PC-9 (cell line): ENCODE measurements at regions not wholly inside any gene's neighbourhood (a gene's known extent, or its start where the extent isn't known, plus 50 kb on each side); places are given as distances from the start of the nearest gene placed in this dataset.

Experiments
- BruUV-seq: library from RNA; stranded (reverse); fragments of 400-500 nt; replicated peaks from 2 replicates; lab custom pipeline; 2021; lab: Mats Ljungman, UMichigan
- CTCF ChIA-PET: fragments of 300-600 bp; sonication (Branson Sonifier 250); formaldehyde crosslinking; loops from one replicate; lab custom pipeline; 2022; ENCODE audit warnings: antibody characterized with exemption; lab: Charles Lee
- POLR2A ChIA-PET: fragments of 300-600 bp; sonication (Branson Sonifier 250); formaldehyde crosslinking; loops from one replicate; lab custom pipeline; 2022; ENCODE audit warnings: antibody characterized with exemption; ENCODE audit not compliant: unreplicated experiment; lab: Charles Lee
- DNase-seq, 2 experiments: peaks; one replicate each; pipeline versions ENCODE4 v3.0.0 to v3.0.0-alpha.2; 2015 to 2022; ENCODE audit warnings: mixed read lengths in 1 of 2
- H2AFZ ChIP-seq: fragments of 200-600 bp; sonication (generic); 2 replicates; pipeline ENCODE4 v1.8.1; 2017; ENCODE audit warnings: antibody characterized with exemption
- H3F3A ChIP-seq: fragments of 200-600 bp; sonication (generic); 2 replicates; pipeline ENCODE4 v1.8.1; 2017; ENCODE audit warnings: antibody characterized with exemption, mild to moderate bottlenecking, low read depth; ENCODE audit not compliant: insufficient read depth
- H3K27ac ChIP-seq: fragments of 200-600 bp; sonication (generic); 2 replicates; pipeline ENCODE4 v1.6.1; 2016; ENCODE audit warnings: mixed run types
- H3K27me3 ChIP-seq: fragments of 200-600 bp; sonication (generic); 2 replicates; pipeline ENCODE4 v1.6.1; 2016; ENCODE audit warnings: low read depth, mixed run types; ENCODE audit not compliant: insufficient read depth
- H3K36me3 ChIP-seq: fragments of 200-600 bp; sonication (generic); 2 replicates; pipeline ENCODE4 v1.6.1; 2016; ENCODE audit warnings: low read depth, mixed run types
- H3K4me1 ChIP-seq: fragments of 200-600 bp; sonication (generic); replicated peaks from 2 replicates; pipeline ENCODE4 v1.6.1; 2016; ENCODE audit warnings: mixed run types; ENCODE audit not compliant: insufficient read depth
- H3K4me2 ChIP-seq: fragments of 200-600 bp; sonication (generic); 2 replicates; pipeline ENCODE4 v1.6.1; 2017; ENCODE audit warnings: mixed run types
- H3K4me3 ChIP-seq: fragments of 200-600 bp; sonication (generic); 2 replicates; pipeline ENCODE4 v1.6.1; 2016; ENCODE audit warnings: mixed run types
- H3K79me2 ChIP-seq: fragments of 200-600 bp; sonication (generic); 2 replicates; pipeline ENCODE4 v1.6.1; 2017; ENCODE audit warnings: low read depth, mixed run types
- H3K9me2 ChIP-seq: fragments of 200-600 bp; sonication (generic); 2 replicates; pipeline ENCODE4 v1.8.1; 2017; ENCODE audit warnings: mild to moderate bottlenecking; ENCODE audit not compliant: insufficient read depth
- H3K9me3 ChIP-seq: fragments of 200-600 bp; sonication (generic); 2 replicates; pipeline ENCODE4 v1.8.1; 2016; ENCODE audit warnings: low read depth; ENCODE audit not compliant: insufficient read depth
- H4K20me1 ChIP-seq: fragments of 200-600 bp; sonication (generic); 2 replicates; pipeline ENCODE4 v1.8.1; 2017; ENCODE audit not compliant: insufficient read depth
- EZH2 ChIP-seq: fragments of 200-600 bp; sonication (generic); IDR thresholded peaks from 2 replicates; pipeline ENCODE4 v1.8.0; 2017; ENCODE audit warnings: antibody characterized with exemption, low read depth
- intact Hi-C: fragments of 100-400 bp; cut with micrococcal nuclease; formaldehyde crosslinking; loops from one replicate; pipeline ENCODE4 v1.10.0; 2022; ENCODE audit not compliant: unreplicated experiment
- TF ChIP-seq, protein P1 (sequence below): fragments of 200-600 bp; sonication (generic); conservative IDR thresholded peaks from 2 replicates; pipeline ENCODE4 v1.6.1; 2017; ENCODE audit warnings: mixed run types, antibody characterized with exemption, mild to moderate bottlenecking, moderate library complexity

DNA sequence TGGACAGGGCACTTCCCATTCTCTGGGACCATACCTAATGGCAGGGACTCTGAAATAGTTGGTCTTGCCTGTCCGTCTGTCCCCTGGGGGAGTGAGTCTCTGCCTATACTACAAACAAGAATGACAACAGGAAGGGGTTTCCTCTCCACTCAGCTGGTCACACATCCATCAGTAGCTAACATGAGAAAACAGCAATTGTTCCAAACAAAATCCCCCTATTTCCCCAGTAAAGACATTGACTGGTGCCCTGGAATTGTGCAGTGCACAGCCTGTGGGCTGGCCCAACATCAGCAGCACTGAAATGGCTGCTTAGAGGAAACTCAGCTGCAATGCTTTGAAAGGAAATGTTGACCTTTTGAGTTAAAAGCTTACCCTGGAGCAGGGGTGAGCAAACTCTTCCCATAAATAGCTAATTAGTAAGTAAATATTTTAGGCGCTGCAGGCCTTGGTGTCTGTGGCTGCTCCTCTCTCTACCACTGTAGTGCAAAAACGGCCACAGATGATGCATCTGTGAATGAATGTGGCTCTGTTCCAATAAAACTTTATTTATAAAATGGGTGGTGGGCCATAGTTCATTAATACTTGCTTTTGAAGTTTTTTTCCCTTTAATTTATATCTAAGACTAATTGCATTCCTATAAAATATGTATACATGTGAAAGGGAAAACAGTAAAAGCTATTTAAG, 174.3 kb downstream of the KLF13 start:
- no peak for DNase-seq
- Histone ChIP-seq H3F3A (no peaks in the 10 kb centered on the region), H3K27ac (no peak overlapping the region), H2AFZ (no peak overlapping the region), H4K20me1 (no peaks in the 10 kb centered on the region), H3K4me2 (no peak overlapping the region), H3K36me3 (no peaks in the 10 kb centered on the region), H3K9me2 (no peaks in the 10 kb centered on the region), H3K27me3 (peaks cover 31% of the 10 kb centered on the region), H3K9me3 (no peaks in the 10 kb centered on the region), H3K4me3 (no peak overlapping the region), H3K4me1 (no peaks in the 10 kb centered on the region), H3K79me2 (no peaks in the 10 kb centered on the region)
- TF ChIP-seq, protein P1, sequence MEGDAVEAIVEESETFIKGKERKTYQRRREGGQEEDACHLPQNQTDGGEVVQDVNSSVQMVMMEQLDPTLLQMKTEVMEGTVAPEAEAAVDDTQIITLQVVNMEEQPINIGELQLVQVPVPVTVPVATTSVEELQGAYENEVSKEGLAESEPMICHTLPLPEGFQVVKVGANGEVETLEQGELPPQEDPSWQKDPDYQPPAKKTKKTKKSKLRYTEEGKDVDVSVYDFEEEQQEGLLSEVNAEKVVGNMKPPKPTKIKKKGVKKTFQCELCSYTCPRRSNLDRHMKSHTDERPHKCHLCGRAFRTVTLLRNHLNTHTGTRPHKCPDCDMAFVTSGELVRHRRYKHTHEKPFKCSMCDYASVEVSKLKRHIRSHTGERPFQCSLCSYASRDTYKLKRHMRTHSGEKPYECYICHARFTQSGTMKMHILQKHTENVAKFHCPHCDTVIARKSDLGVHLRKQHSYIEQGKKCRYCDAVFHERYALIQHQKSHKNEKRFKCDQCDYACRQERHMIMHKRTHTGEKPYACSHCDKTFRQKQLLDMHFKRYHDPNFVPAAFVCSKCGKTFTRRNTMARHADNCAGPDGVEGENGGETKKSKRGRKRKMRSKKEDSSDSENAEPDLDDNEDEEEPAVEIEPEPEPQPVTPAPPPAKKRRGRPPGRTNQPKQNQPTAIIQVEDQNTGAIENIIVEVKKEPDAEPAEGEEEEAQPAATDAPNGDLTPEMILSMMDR, result no peak
- TF ChIP-seq EZH2, result no peak
- CTCF ChIA-PET, result no interaction called here
- no TSS peak for BruUV-seq
- intact Hi-C loops, result no loop called here
- POLR2A ChIA-PET, result no interaction called here

DNA sequence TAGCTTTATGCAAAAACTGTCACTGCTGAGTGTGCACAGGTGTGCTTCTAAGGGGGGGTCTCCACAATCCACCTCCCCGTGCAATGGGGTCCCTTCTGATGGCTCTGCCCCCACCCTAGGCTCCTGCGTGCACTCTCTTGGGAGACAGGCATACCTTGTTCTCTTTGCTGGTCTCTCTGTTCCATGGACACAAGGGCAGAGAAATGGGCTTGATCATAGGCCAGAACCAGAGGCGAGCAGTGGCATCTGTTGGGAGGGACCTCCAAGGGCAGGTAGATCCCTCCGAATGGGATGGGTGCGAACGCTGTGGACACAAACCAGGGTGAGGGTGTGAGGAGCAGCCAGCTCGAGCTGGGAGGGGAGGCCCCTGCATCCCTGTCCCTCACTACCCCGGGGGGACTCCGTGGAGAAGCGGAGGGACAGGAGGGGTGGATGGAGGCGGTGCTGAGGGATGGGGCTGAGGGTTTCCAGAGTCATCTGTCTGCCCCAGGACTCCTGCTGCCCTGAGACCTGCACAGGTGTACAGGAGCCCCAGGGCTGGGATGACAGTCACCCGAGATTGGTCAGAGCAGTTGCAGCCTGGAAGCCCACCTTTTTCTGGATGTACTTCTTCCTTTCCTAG, 175.0 kb downstream of the KLF13 start:
- no TSS peak for BruUV-seq
- Histone ChIP-seq H3K27me3 (peaks cover 31% of the 10 kb centered on the region), H3K79me2 (no peaks in the 10 kb centered on the region), H3K9me2 (no peaks in the 10 kb centered on the region), H3K4me1 (no peaks in the 10 kb centered on the region), H4K20me1 (no peaks in the 10 kb centered on the region), H3K27ac (no peak overlapping the region), H3K36me3 (no peaks in the 10 kb centered on the region), H3K9me3 (no peaks in the 10 kb centered on the region), H3F3A (no peaks in the 10 kb centered on the region), H3K4me3 (no peak overlapping the region), H2AFZ (no peak overlapping the region), H3K4me2 (no peak overlapping the region)
- ChIA-PET POLR2A (no interaction called here), CTCF (no interaction called here)
- no peak for TF ChIP-seq EZH2
- TF ChIP-seq, protein P1, result no peak
- DNase-seq, result no peak
- intact Hi-C loops, result no loop called here

DNA sequence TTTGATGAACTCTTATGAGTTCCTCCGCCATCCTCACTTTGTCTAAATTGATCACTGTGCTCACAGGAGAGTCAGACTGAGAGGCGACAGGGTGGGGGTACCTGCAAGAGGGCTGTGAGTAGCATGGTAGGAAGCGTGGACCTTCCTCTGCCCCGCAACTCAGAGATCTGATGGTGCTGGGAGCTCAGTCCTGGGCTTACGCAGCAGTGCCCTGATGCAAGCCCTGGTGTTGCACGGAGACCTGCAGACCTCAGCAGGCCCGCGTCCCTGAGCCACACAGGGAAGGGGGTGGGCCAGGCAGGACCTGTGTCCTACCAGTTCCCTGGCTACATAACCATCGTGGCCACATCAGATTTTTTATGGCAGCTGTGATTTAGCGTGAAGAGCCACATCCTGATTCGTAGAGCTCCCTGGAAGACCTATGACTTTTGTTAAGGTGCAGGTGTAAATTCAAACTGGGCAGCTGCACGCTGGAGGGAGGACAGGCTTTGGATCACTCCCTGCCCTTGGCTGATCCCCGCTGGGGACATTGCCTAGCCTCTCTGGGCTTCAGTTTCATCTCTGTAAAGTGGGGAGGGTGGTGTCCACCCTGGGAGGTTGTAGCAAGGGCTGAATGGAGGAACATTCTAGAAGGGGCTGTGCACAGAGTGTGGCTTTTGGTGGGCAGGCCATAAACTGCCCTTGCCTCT, 176.1 kb downstream of the KLF13 start:
- no peaks in the 10 kb centered on the region for H3K9me2 ChIP-seq
- POLR2A ChIA-PET, result no interaction called here
- H3K4me2 ChIP-seq, result no peak overlapping the region
- BruUV-seq, result no TSS peak
- no peak overlapping the region for H3K27ac ChIP-seq
- no peak overlapping the region for H2AFZ ChIP-seq
- H3K79me2 ChIP-seq, result no peaks in the 10 kb centered on the region
- CTCF ChIA-PET, result no interaction called here
- TF ChIP-seq, protein P1, result no peak
- TF ChIP-seq EZH2, result no peak
- DNase-seq, result no peak
- H3K4me3 ChIP-seq, result no peak overlapping the region
- intact Hi-C loops, result no loop called here
- no peaks in the 10 kb centered on the region for H3K4me1 ChIP-seq
- no peaks in the 10 kb centered on the region for H3K9me3 ChIP-seq
- no peaks in the 10 kb centered on the region for H3F3A ChIP-seq
- H3K36me3 ChIP-seq, result no peaks in the 10 kb centered on the region
- no peaks in the 10 kb centered on the region for H4K20me1 ChIP-seq
- H3K27me3 ChIP-seq, result peaks cover 31% of the 10 kb centered on the region
